ENCODE measurements at regions not wholly inside any gene's neighbourhood (a gene's known extent, or its start where the extent isn't known, plus 50 kb on each side); places are given as distances from the start of the nearest gene placed in this dataset.

- Histone ChIP-seq H3K79me2 (ENCODE audit: insufficient read depth, low read length) (no peaks in the 10 kb centered on the region), H3K9me3 (ENCODE audit: low read depth, low read length) (no peaks in the 10 kb centered on the region), H3K4me1 (ENCODE audit: insufficient read depth, low read length) (no peaks in the 10 kb centered on the region), H4K20me1 (ENCODE audit: insufficient read depth, low read length) (no peaks in the 10 kb centered on the region), H3K36me3 (ENCODE audit: insufficient read depth, low read length) (no peaks in the 10 kb centered on the region), H3K4me3 (ENCODE audit: insufficient read depth, low read length) (no peak overlapping the region), H3K27me3 (ENCODE audit: insufficient read depth, low read length) (no peaks in the 10 kb centered on the region), H3K4me2 (ENCODE audit: insufficient read depth, low read length) (no peak overlapping the region), H2AFZ (ENCODE audit: low read length) (no peak overlapping the region), H3K27ac (ENCODE audit: low read depth, low read length) (no peak overlapping the region)
- no peak for DNase-seq (ENCODE audit: insufficient read length, low spot score, missing footprints)
- TF ChIP-seq CTCF (IDR thresholded peaks at IDR 0.05; ENCODE audit: extremely low read depth, low read depth, low read length): no peak
These were observed 255.1 kb downstream of the EIPR1 start for GRCh38 chr2:3122525-3122924.

- Histone ChIP-seq H3K27ac (ENCODE audit: low read depth, low read length) (no peak overlapping the region), H3K4me2 (ENCODE audit: insufficient read depth, low read length) (no peak overlapping the region), H4K20me1 (ENCODE audit: insufficient read depth, low read length) (no peaks in the 10 kb centered on the region), H3K27me3 (ENCODE audit: insufficient read depth, low read length) (no peaks in the 10 kb centered on the region), H2AFZ (ENCODE audit: low read length) (no peak overlapping the region), H3K36me3 (ENCODE audit: insufficient read depth, low read length) (no peaks in the 10 kb centered on the region), H3K4me1 (ENCODE audit: insufficient read depth, low read length) (no peaks in the 10 kb centered on the region), H3K79me2 (ENCODE audit: insufficient read depth, low read length) (no peaks in the 10 kb centered on the region), H3K4me3 (ENCODE audit: insufficient read depth, low read length) (no peak overlapping the region), H3K9me3 (ENCODE audit: low read depth, low read length) (no peaks in the 10 kb centered on the region)
- no peak for TF ChIP-seq CTCF (IDR thresholded peaks at IDR 0.05; ENCODE audit: extremely low read depth, low read depth, low read length)
- no peak for DNase-seq (ENCODE audit: insufficient read length, low spot score, missing footprints)
These were observed 256.0 kb downstream of the EIPR1 start for GRCh38 chr2:3121601-3122000.

- Histone ChIP-seq H3K4me2 (ENCODE audit: insufficient read depth, low read length) (no peak overlapping the region), H3K9me3 (ENCODE audit: low read depth, low read length) (no peaks in the 10 kb centered on the region), H4K20me1 (ENCODE audit: insufficient read depth, low read length) (no peaks in the 10 kb centered on the region), H3K27ac (ENCODE audit: low read depth, low read length) (no peak overlapping the region), H2AFZ (ENCODE audit: low read length) (no peak overlapping the region), H3K4me3 (ENCODE audit: insufficient read depth, low read length) (no peak overlapping the region), H3K4me1 (ENCODE audit: insufficient read depth, low read length) (no peaks in the 10 kb centered on the region), H3K27me3 (ENCODE audit: insufficient read depth, low read length) (no peaks in the 10 kb centered on the region), H3K36me3 (ENCODE audit: insufficient read depth, low read length) (no peaks in the 10 kb centered on the region), H3K79me2 (ENCODE audit: insufficient read depth, low read length) (no peaks in the 10 kb centered on the region)
- DNase-seq (ENCODE audit: insufficient read length, low spot score, missing footprints): no peak
- TF ChIP-seq CTCF (IDR thresholded peaks at IDR 0.05; ENCODE audit: extremely low read depth, low read depth, low read length): no peak
These were observed 259.9 kb downstream of the EIPR1 start for GRCh38 chr2:3117650-3118216.

GRCh38 chr2:3116371-3116770 is 261.2 kb downstream of the EIPR1 start:
- DNase-seq (ENCODE audit: insufficient read length, low spot score, missing footprints): no peak
- TF ChIP-seq CTCF (IDR thresholded peaks at IDR 0.05; ENCODE audit: extremely low read depth, low read depth, low read length): no peak
- no peaks in the 10 kb centered on the region for H3K4me1 ChIP-seq (ENCODE audit: insufficient read depth, low read length)
- no peak overlapping the region for H3K4me2 ChIP-seq (ENCODE audit: insufficient read depth, low read length)
- H3K79me2 ChIP-seq (ENCODE audit: insufficient read depth, low read length): no peaks in the 10 kb centered on the region
- no peaks in the 10 kb centered on the region for H3K27me3 ChIP-seq (ENCODE audit: insufficient read depth, low read length)
- no peaks in the 10 kb centered on the region for H3K9me3 ChIP-seq (ENCODE audit: low read depth, low read length)
- H3K27ac ChIP-seq (ENCODE audit: low read depth, low read length): no peak overlapping the region
- H2AFZ ChIP-seq (ENCODE audit: low read length): no peak overlapping the region
- no peak overlapping the region for H3K4me3 ChIP-seq (ENCODE audit: insufficient read depth, low read length)
- no peaks in the 10 kb centered on the region for H4K20me1 ChIP-seq (ENCODE audit: insufficient read depth, low read length)
- H3K36me3 ChIP-seq (ENCODE audit: insufficient read depth, low read length): no peaks in the 10 kb centered on the region

Measured in osteoblast (primary cell).